SK-N-SH (cell line): ENCODE measurements at regions not wholly inside any gene's neighbourhood (a gene's known extent, or its start where the extent isn't known, plus 50 kb on each side); places are given as distances from the start of the nearest gene placed in this dataset.
A peak's percentile ranks its signal among the peaks of the same experiment; 100 is the strongest.

ENCODE experiments used
- CTCF ChIA-PET: fragments of 300-600, 350-600 bp; formaldehyde crosslinking; extraction: SDS; loops from one replicate; lab custom pipeline; 2021; lab: Yijun Ruan, JAX
- POLR2A ChIA-PET: fragments of 350-600 bp; sonication (Branson Sonifier 250); formaldehyde crosslinking; extraction: SDS; loops from one replicate; lab custom pipeline; 2020; ENCODE audit warnings: antibody characterized with exemption, inconsistent platforms; lab: Yijun Ruan, JAX
- DNase-seq: peaks from one replicate; pipeline ENCODE4 v3.0.0; 2012
- H2AFZ ChIP-seq: fragments of 200-600 bp; sonication (generic); 2 replicates; pipeline ENCODE4 v1.8.1; 2016; ENCODE audit warnings: antibody characterized with exemption, mild to moderate bottlenecking, low read depth
- H3F3A ChIP-seq: fragments of 200-600 bp; sonication (generic); replicated peaks from 2 replicates; pipeline ENCODE3; 2016; ENCODE audit warnings: antibody characterized with exemption, mild to moderate bottlenecking; ENCODE audit not compliant: insufficient read depth
- H3K27ac ChIP-seq, 2 experiments: fragments of 200-500 bp in 1 of 2; fragments of 200-600 bp in 1 of 2; sonication (Bioruptor generic) in 1 of 2; sonication (generic), shearing (Covaris generic) in 1 of 2; 2 replicates each; pipeline versions ENCODE4 v1.5.1 to v1.6.1; 2014 to 2016; ENCODE audit warnings: low read depth in 2 of 2, inconsistent platforms in 1 of 2, low read length in 1 of 2, mild to moderate bottlenecking in 1 of 2, mixed read lengths in 1 of 2
- H3K27me3 ChIP-seq: fragments of 200-600 bp; sonication (generic), shearing (Covaris generic); 2 replicates; pipeline ENCODE4 v1.6.1; 2016; ENCODE audit warnings: mixed run types; ENCODE audit not compliant: insufficient read depth
- H3K36me3 ChIP-seq, 2 experiments: fragments of 200-500 bp in 1 of 2; fragments of 200-600 bp in 1 of 2; sonication (Bioruptor generic) in 1 of 2; sonication (generic) in 1 of 2; replicated peaks in 1 of 2; 2 replicates each; pipeline versions ENCODE3 to v1.5.1; 2014 to 2016; ENCODE audit warnings: low read length in 1 of 2, mild to moderate bottlenecking in 1 of 2; ENCODE audit not compliant: insufficient read depth in 2 of 2, control insufficient read depth in 1 of 2
- H3K4me1 ChIP-seq, 2 experiments: fragments of 200-500 bp in 1 of 2; fragments of 200-600 bp in 1 of 2; sonication (Bioruptor generic) in 1 of 2; sonication (generic), shearing (Covaris generic) in 1 of 2; 2 replicates each; pipeline versions ENCODE4 v1.5.1 to v1.6.1; 2014 to 2016; ENCODE audit warnings: low read depth in 1 of 2, low read length in 1 of 2, mixed run types in 1 of 2; ENCODE audit not compliant: insufficient read depth in 2 of 2, control insufficient read depth in 1 of 2
- H3K4me2 ChIP-seq: fragments of 200-600 bp; sonication (generic), shearing (Covaris generic); 2 replicates; pipeline ENCODE4 v1.6.1; 2017; ENCODE audit warnings: mixed run types
- H3K4me3 ChIP-seq, 2 experiments: fragments of 200-500 bp in 1 of 2; fragments of 200-600 bp in 1 of 2; sonication (Bioruptor generic) in 1 of 2; sonication (generic), shearing (Covaris generic) in 1 of 2; 2 replicates each; pipeline versions ENCODE4 v1.5.1 to v1.8.1; 2014 to 2016; ENCODE audit warnings: low read depth in 2 of 2, inconsistent platforms in 1 of 2, low read length in 1 of 2, mild to moderate bottlenecking in 1 of 2, mixed read lengths in 1 of 2, moderate library complexity in 1 of 2
- H3K79me2 ChIP-seq: fragments of 200-600 bp; sonication (generic); 2 replicates; pipeline ENCODE4 v1.8.1; 2017; ENCODE audit warnings: mild to moderate bottlenecking; ENCODE audit not compliant: insufficient read depth
- H3K9ac ChIP-seq: fragments of 200-600 bp; sonication (generic); 2 replicates; pipeline ENCODE4 v1.6.1; 2017; ENCODE audit warnings: mixed run types
- H3K9me2 ChIP-seq: fragments of 200-600 bp; sonication (generic); 2 replicates; pipeline ENCODE4 v1.6.1; 2017; ENCODE audit warnings: mixed run types
- H3K9me3 ChIP-seq: fragments of 200-600 bp; sonication (generic); 2 replicates; pipeline ENCODE4 v1.6.1; 2017; ENCODE audit warnings: mixed run types, mild to moderate bottlenecking, moderate library complexity
- H4K20me1 ChIP-seq: fragments of 200-600 bp; sonication (generic); 2 replicates; pipeline ENCODE4 v1.6.1; 2017; ENCODE audit warnings: mild to moderate bottlenecking, mixed run types; ENCODE audit not compliant: insufficient read depth
- CTCF ChIP-seq: fragments of 200-600 bp; sonication (generic); IDR thresholded peaks from 2 replicates; pipeline ENCODE4 v1.6.1; 2017; ENCODE audit warnings: antibody characterized with exemption, mild to moderate bottlenecking, moderate library complexity
- FOSL2 ChIP-seq: IDR thresholded peaks from 2 replicates; pipeline ENCODE4 v1.4.0; 2012; ENCODE audit warnings: low read depth, mild to moderate bottlenecking, moderate library complexity, borderline replicate concordance
- FOXJ3 ChIP-seq: sonication (generic); formaldehyde crosslinking; IDR thresholded peaks from 2 replicates; pipeline ENCODE4 v1.5.1; 2020; ENCODE audit warnings: mild to moderate bottlenecking, missing genetic modification reagents
- FOXM1 ChIP-seq: IDR thresholded peaks from 2 replicates; pipeline ENCODE4 v1.4.0; 2012; ENCODE audit warnings: low read depth, mild to moderate bottlenecking
- IRF3 ChIP-seq: fragments of 150-350 bp; IDR thresholded peaks from 2 replicates; pipeline ENCODE4 v1.6.1; 2016; ENCODE audit warnings: mild to moderate bottlenecking, low read depth, low read length
- JUND ChIP-seq: IDR thresholded peaks from 2 replicates; pipeline ENCODE4 v1.4.0; 2012
- NFIC ChIP-seq: IDR thresholded peaks from 2 replicates; pipeline ENCODE4 v1.4.0; 2012; ENCODE audit warnings: borderline replicate concordance
- NRF1 ChIP-seq: IDR thresholded peaks from 2 replicates; pipeline ENCODE4 v1.6.1; 2012; ENCODE audit warnings: low read depth, mild to moderate bottlenecking, low read length
- PBX3 ChIP-seq: IDR thresholded peaks from 2 replicates; pipeline ENCODE4; 2012
- POLR2AphosphoS5 ChIP-seq: IDR thresholded peaks from 2 replicates; pipeline ENCODE4 v1.6.1; 2012; ENCODE audit warnings: low read depth, low read length
- RCOR1 ChIP-seq: fragments of 150-350 bp; IDR thresholded peaks from 2 replicates; pipeline ENCODE4 v1.6.1; 2017; ENCODE audit warnings: antibody characterized with exemption, low read length
- RFX5 ChIP-seq: IDR thresholded peaks from 2 replicates; pipeline ENCODE4 v1.6.1; 2012; ENCODE audit warnings: mild to moderate bottlenecking, improper control_type of control experiment, low read length
- RXRA ChIP-seq: IDR thresholded peaks from 2 replicates; pipeline ENCODE4 v1.4.0; 2012; ENCODE audit warnings: low read depth, mild to moderate bottlenecking, borderline replicate concordance
- TAF1 ChIP-seq: IDR thresholded peaks from 2 replicates; pipeline ENCODE4 v1.6.1; 2012; ENCODE audit warnings: low read depth, mild to moderate bottlenecking, low read length, moderate library complexity, borderline replicate concordance
- TCF12 ChIP-seq: IDR thresholded peaks from 2 replicates; pipeline ENCODE4 v1.4.0; 2012
- TEAD4 ChIP-seq: IDR thresholded peaks from 2 replicates; pipeline ENCODE4 v1.4.0; 2012; ENCODE audit warnings: mild to moderate bottlenecking, borderline replicate concordance; ENCODE audit not compliant: insufficient read depth
- USF1 ChIP-seq: IDR thresholded peaks from 2 replicates; pipeline ENCODE4 v1.4.0; 2012; ENCODE audit warnings: low read depth, borderline replicate concordance
- ZBTB33 ChIP-seq: IDR thresholded peaks from 2 replicates; pipeline ENCODE4 v1.4.0; 2012; ENCODE audit warnings: low read depth, borderline replicate concordance
- WGBS: methylation state at CpG from one replicate; pipeline ENCODE4 v1.1.6; 2017; ENCODE audit warnings: low lambda C conversion rate; 5-methylcytosine and 5-hydroxymethylcytosine counted together

- TF ChIP-seq FOXJ3 (no peak), NRF1 (no peak), IRF3 (no peak), USF1 (no peak), ZBTB33 (no peak), RXRA (no peak), NFIC (no peak), FOSL2 (no peak), FOXM1 (no peak), RFX5 (no peak), TAF1 (no peak), TEAD4 (no peak)
- no peak overlapping the region for H2AFZ ChIP-seq
- WGBS, result 88% methylated on average over 1 of the region's 1 CpG
- H3K4me3 ChIP-seq, result no peak overlapping the region
- no peaks in the 10 kb centered on the region for H3F3A ChIP-seq
- ChIA-PET POLR2A (no interaction called here), CTCF (interaction anchor here (1.1 kb wide), 1 partner anchor 14 kb away, joined by 3 read pairs; no protein-coding TSS in a partner anchor)
- no peak overlapping the region for H3K4me2 ChIP-seq
- no peak overlapping the region for H3K9ac ChIP-seq
- DNase-seq, result no peak
- no peaks in the 10 kb centered on the region for H3K79me2 ChIP-seq
- H3K27me3 ChIP-seq, result no peaks in the 10 kb centered on the region
- H3K27ac ChIP-seq, result no peak overlapping the region
- no peaks in the 10 kb centered on the region for H4K20me1 ChIP-seq
- no peaks in the 10 kb centered on the region for H3K4me1 ChIP-seq
- H3K9me2 ChIP-seq, result no peaks in the 10 kb centered on the region
- H3K36me3 ChIP-seq, result no peaks in the 10 kb centered on the region
- no peaks in the 10 kb centered on the region for H3K9me3 ChIP-seq
These were observed 452.4 kb upstream of the HTR2A start for GRCh38 chr13:47349211-47349610.

- Histone ChIP-seq H3K27ac (peak overlapping the region in 1 of 2 experiments; percentile 68; a peak in 2 of 4 replicates), H3K79me2 (no peaks in the 10 kb centered on the region), H3K4me2 (peak overlapping the region; percentile 56), H3K36me3 (no peaks in the 10 kb centered on the region), H3K9me2 (no peaks in the 10 kb centered on the region), H3K4me3 (peak overlapping the region in 1 of 2 experiments; percentile 34; a peak in 1 of 4 replicates), H4K20me1 (no peaks in the 10 kb centered on the region), H2AFZ (peak overlapping the region; percentile 74), H3K4me1 (no peaks in the 10 kb centered on the region; a peak in 1 of 4 replicates), H3F3A (peaks cover 17% of the 10 kb centered on the region), H3K9me3 (no peaks in the 10 kb centered on the region), H3K27me3 (no peaks in the 10 kb centered on the region), H3K9ac (no peak overlapping the region)
- ChIA-PET POLR2A (no interaction called here), CTCF (no interaction called here)
- TF ChIP-seq FOSL2, result peak; percentile 45
- peak; percentile 22; the same call in 1 of the 2 replicates for TF ChIP-seq JUND
- TF ChIP-seq CTCF, result peak; percentile 19; the same call in 1 of the 2 replicates
- TF ChIP-seq POLR2AphosphoS5, result peak; percentile 35; the same call in 1 of the 2 replicates
- no peak for TF ChIP-seq RCOR1
- peak; percentile 50 for TF ChIP-seq PBX3
- peak; percentile 64; the same call in 1 of the 2 replicates for TF ChIP-seq TCF12
- no peak for TF ChIP-seq ZBTB33
- DNase-seq, result no peak
- WGBS, result 47% methylated on average over 6 of the region's 7 CpGs
These were observed 441.1 kb upstream of the HTR2A start for GRCh38 chr13:47337781-47338507.
